HepG2 (cell line): ENCODE measurements at regions not wholly inside any gene's neighbourhood (a gene's known extent, or its start where the extent isn't known, plus 50 kb on each side); places are given as distances from the start of the nearest gene placed in this dataset.

ENCODE experiments used
- ATAC-seq: fragments of 200-7000 bp; cut with Tn5 transposase; 3 replicates; pipeline ENCODE4 v1.9.1; 2020; ENCODE audit warnings: mild to moderate bottlenecking, moderate library complexity
- BruUV-seq: library from RNA; stranded (reverse); fragments of 400-500 nt; replicated peaks from 2 replicates; lab custom pipeline; 2021; lab: Mats Ljungman, UMichigan
- CTCF ChIA-PET: fragments of 300-600 bp; formaldehyde crosslinking; extraction: SDS; loops from one replicate; lab custom pipeline; 2021; ENCODE audit warnings: low total read pairs, inconsistent platforms, low intra/inter-chr PET ratio; lab: Yijun Ruan, JAX
- POLR2A ChIA-PET: fragments of 350-600 bp; sonication (Branson Sonifier 250); formaldehyde crosslinking; loops from one replicate; lab custom pipeline; 2020; ENCODE audit warnings: antibody characterized with exemption, inconsistent platforms; lab: Yijun Ruan, JAX
- DNase-seq: peaks from one replicate; pipeline ENCODE4 v3.0.0-alpha.2; 2015; ENCODE audit warnings: low spot score
- FAIRE-seq: peaks from 3 replicates; lab custom pipeline; 2011; peaks lifted over from hg19 to GRCh38; lab: Jason Lieb, UNC
- H2AFZ ChIP-seq: one replicate; pipeline ENCODE4 v1.6.1; 2011; ENCODE audit warnings: low read length, inconsistent platforms
- H3K27ac ChIP-seq: fragments of 300-600 bp; 3 replicates; pipeline ENCODE4 v1.8.0; 2011; ENCODE audit warnings: mixed run types, mild to moderate bottlenecking, mixed read lengths, low read length, inconsistent platforms; ENCODE audit not compliant: insufficient read depth; ENCODE audit errors: extremely low read length
- H3K27me3 ChIP-seq, 2 experiments: fragments of 200-600 bp in 1 of 2; 2 replicates in 1 of 2; 3 replicates in 1 of 2; pipeline versions ENCODE4 v1.6.0 to v1.8.0; 2011; ENCODE audit warnings: low read length in 2 of 2, mild to moderate bottlenecking in 2 of 2, moderate library complexity in 2 of 2, inconsistent platforms in 1 of 2; ENCODE audit not compliant: insufficient read depth in 2 of 2, control insufficient read depth in 1 of 2
- H3K36me3 ChIP-seq, 2 experiments: fragments of 200-600 bp in 1 of 2; replicated peaks in 1 of 2; 2 replicates in 1 of 2; 3 replicates in 1 of 2; pipeline versions ENCODE4 v1.5.1 to v1.8.0; 2011; ENCODE audit warnings: low read length in 2 of 2, inconsistent platforms in 1 of 2; ENCODE audit not compliant: insufficient read depth in 2 of 2, control insufficient read depth in 1 of 2
- H3K4me1 ChIP-seq: 2 replicates; pipeline ENCODE4 v1.5.1; 2012; ENCODE audit warnings: low read length, inconsistent platforms; ENCODE audit not compliant: insufficient read depth
- H3K4me2 ChIP-seq: 2 replicates; pipeline ENCODE4 v1.6.0; 2011; ENCODE audit warnings: low read depth, low read length, inconsistent platforms
- H3K4me3 ChIP-seq, 3 experiments: fragments of 200-600 bp in 1 of 3; sonication (generic), shearing (Covaris generic) in 1 of 3; replicated peaks in 1 of 3; 2 replicates each; pipeline ENCODE4 v1.5.1; 2011 to 2016; ENCODE audit warnings: low read length in 3 of 3, inconsistent platforms in 2 of 3, low read depth in 2 of 3, mild to moderate bottlenecking in 2 of 3, control low read depth in 1 of 3, mixed read lengths in 1 of 3; ENCODE audit not compliant: insufficient read depth in 1 of 3
- H3K79me2 ChIP-seq: one replicate; pipeline ENCODE4 v1.6.1; 2011; ENCODE audit warnings: low read length, inconsistent platforms; ENCODE audit not compliant: insufficient read depth
- H3K9ac ChIP-seq: 2 replicates; pipeline ENCODE4 v1.6.0; 2011; ENCODE audit warnings: mild to moderate bottlenecking, low read depth, low read length, inconsistent platforms; ENCODE audit not compliant: insufficient read depth
- H3K9me3 ChIP-seq: 2 replicates; pipeline ENCODE4 v1.5.1; 2012; ENCODE audit warnings: mild to moderate bottlenecking, low read length
- H4K20me1 ChIP-seq: 2 replicates; pipeline ENCODE4 v1.6.0; 2011; ENCODE audit warnings: inconsistent platforms, mild to moderate bottlenecking, low read length, moderate library complexity; ENCODE audit not compliant: insufficient read depth
- GATAD2A ChIP-seq: IDR thresholded peaks from 2 replicates; pipeline ENCODE4 v1.6.1; 2016
- MEF2D ChIP-seq: sonication (generic); formaldehyde crosslinking; IDR thresholded peaks from 2 replicates; pipeline ENCODE4 v1.5.1; 2020; ENCODE audit warnings: mild to moderate bottlenecking, missing genetic modification reagents
- MTERF4 ChIP-seq: sonication (generic); formaldehyde crosslinking; IDR thresholded peaks from 2 replicates; pipeline ENCODE4 v1.8.0; 2023; ENCODE audit warnings: mild to moderate bottlenecking, missing genetic modification reagents
- SCMH1 ChIP-seq: sonication (generic); formaldehyde crosslinking; IDR thresholded peaks from 2 replicates; pipeline ENCODE4 v1.9.0; 2021; ENCODE audit warnings: missing genetic modification reagents, mild to moderate bottlenecking, borderline replicate concordance
- SRSF1 ChIP-seq: fragments of 200-400 bp; formaldehyde crosslinking; optimal IDR thresholded peaks from 2 replicates; pipeline ENCODE3; 2017; ENCODE audit warnings: mild to moderate bottlenecking, low read depth, low read length, moderate library complexity
- TBP ChIP-seq: sonication (generic); formaldehyde crosslinking; IDR thresholded peaks from 2 replicates; pipeline ENCODE4 v1.5.0; 2020; ENCODE audit warnings: missing genetic modification reagents
- USF2 ChIP-seq, 2 experiments: sonication (generic) in 1 of 2; formaldehyde crosslinking in 1 of 2; IDR thresholded peaks; 2 replicates each; pipeline versions ENCODE4 v1.5.1 to v1.6.1; 2011 to 2020; ENCODE audit warnings: borderline replicate concordance in 1 of 2, low read depth in 1 of 2, low read length in 1 of 2, mild to moderate bottlenecking in 1 of 2, missing genetic modification reagents in 1 of 2, moderate library complexity in 1 of 2
- ZGPAT ChIP-seq: IDR thresholded peaks from 2 replicates; pipeline ENCODE4 v1.6.1; 2016; ENCODE audit warnings: mild to moderate bottlenecking
- ZNF121 ChIP-seq: sonication (generic); formaldehyde crosslinking; IDR thresholded peaks from 2 replicates; pipeline ENCODE4 v1.5.0; 2020; ENCODE audit warnings: mild to moderate bottlenecking, missing genetic modification reagents
- ZNF260 ChIP-seq: sonication (generic); formaldehyde crosslinking; IDR thresholded peaks from 2 replicates; pipeline ENCODE4 v1.4.0; 2020; ENCODE audit warnings: missing genetic modification reagents, low read depth, mild to moderate bottlenecking, borderline replicate concordance
- ZNF318 ChIP-seq: sonication (generic); formaldehyde crosslinking; IDR thresholded peaks from 2 replicates; pipeline ENCODE4 v1.4.0; 2020; ENCODE audit warnings: mild to moderate bottlenecking, missing genetic modification reagents
- ZNF451 ChIP-seq: sonication (generic); formaldehyde crosslinking; IDR thresholded peaks from 2 replicates; pipeline ENCODE4 v1.5.0; 2020; ENCODE audit warnings: mild to moderate bottlenecking, missing genetic modification reagents
- ZNF501 ChIP-seq: sonication (generic); formaldehyde crosslinking; IDR thresholded peaks from 2 replicates; pipeline ENCODE4 v1.5.1; 2020; ENCODE audit warnings: mild to moderate bottlenecking, moderate library complexity, missing genetic modification reagents
- WGBS: methylation state at CpG from one replicate; pipeline ENCODE4 v1.1.6; 2017; ENCODE audit warnings: low lambda C conversion rate; 5-methylcytosine and 5-hydroxymethylcytosine counted together
- in situ Hi-C: cut with HindIII; loops from 2 replicates; pipeline ENCODE4 v1.10.0; 2017; ENCODE audit warnings: low pct_unique_long_range_greater_than_20kb; ENCODE audit not compliant: extremely low pct_ligation_motif_present
- intact Hi-C: fragments of 100-400 bp; cut with micrococcal nuclease; formaldehyde crosslinking; loops from one replicate; pipeline ENCODE4 v1.10.0; 2022; ENCODE audit not compliant: unreplicated experiment

- no peak overlapping the region for H3K9ac ChIP-seq
- no peaks in the 10 kb centered on the region for H4K20me1 ChIP-seq
- CTCF ChIA-PET = no interaction called here
- no peak overlapping the region for H3K4me3 ChIP-seq
- H3K36me3 ChIP-seq = no peaks in the 10 kb centered on the region
- BruUV-seq = no TSS peak
- intact Hi-C loops (no loop called here), in situ Hi-C loops (no loop called here)
- POLR2A ChIA-PET = no interaction called here
- DNase-seq (no peak), FAIRE-seq (no peak), ATAC-seq (no peak)
- no peak overlapping the region for H2AFZ ChIP-seq
- H3K27me3 ChIP-seq = no peaks in the 10 kb centered on the region
- H3K4me2 ChIP-seq = no peak overlapping the region
- H3K79me2 ChIP-seq = no peaks in the 10 kb centered on the region
- H3K4me1 ChIP-seq = no peaks in the 10 kb centered on the region
- no peak overlapping the region for H3K27ac ChIP-seq
- peaks cover 28% of the 10 kb centered on the region for H3K9me3 ChIP-seq
- WGBS = 0% methylated on average over 1 of the region's 1 CpG
- TF ChIP-seq ZNF260 (no peak), TBP (no peak), USF2 (IDR thresholded peaks at IDR 0.05; ENCODE audit: low read depth, low read length) (no peak), USF2 (CRISPR knock-in tag; IDR thresholded peaks at IDR 0.05; ENCODE audit: borderline replicate concordance) (no peak), ZNF121 (CRISPR knock-in tag) (no peak), ZNF318 (CRISPR knock-in tag) (no peak), SCMH1 (CRISPR knock-in tag) (no peak), MEF2D (CRISPR knock-in tag) (no peak), ZGPAT (CRISPR knock-in tag) (no peak), SRSF1 (no peak), GATAD2A (CRISPR knock-in tag) (no peak), MTERF4 (CRISPR knock-in tag) (no peak), ZNF501 (no peak), ZNF451 (CRISPR knock-in tag) (no peak)
Measured at GRCh38 chr13:90276216-90276615, 1071.3 kb upstream of the MIR17HG start.
